ENCODE measurements at regions not wholly inside any gene's neighbourhood (a gene's known extent, or its start where the extent isn't known, plus 50 kb on each side); places are given as distances from the start of the nearest gene placed in this dataset.

GRCh38 chr3:118809696-118810498, 224.7 kb downstream of the IGSF11 start:
- no peaks in the 10 kb centered on the region for H3K4me1 ChIP-seq (ENCODE audit: low read depth)
- TF ChIP-seq CTCF (IDR thresholded peaks at IDR 0.05) = no peak
- H3K4me3 ChIP-seq = no peak overlapping the region
- intact Hi-C loops (cut with DNase I, micrococcal nuclease) = no loop called here
- no peak for DNase-seq
- no peaks in the 10 kb centered on the region for H3K36me3 ChIP-seq (ENCODE audit: low read depth)
- no peak for ATAC-seq
- no peaks in the 10 kb centered on the region for H3K9me3 ChIP-seq

- TF ChIP-seq CTCF (IDR thresholded peaks at IDR 0.05) = no peak
- no peak for ATAC-seq
- H3K4me1 ChIP-seq (ENCODE audit: low read depth) = no peaks in the 10 kb centered on the region
- DNase-seq = no peak
- intact Hi-C loops (cut with DNase I, micrococcal nuclease) = no loop called here
- no peak overlapping the region for H3K4me3 ChIP-seq
- no peaks in the 10 kb centered on the region for H3K9me3 ChIP-seq
- no peaks in the 10 kb centered on the region for H3K36me3 ChIP-seq (ENCODE audit: low read depth)
These were observed 224.1 kb downstream of the IGSF11 start for GRCh38 chr3:118810499-118811035.

GRCh38 chr3:118811236-118811732, 223.4 kb downstream of the IGSF11 start:
- DNase-seq = no peak
- no peaks in the 10 kb centered on the region for H3K36me3 ChIP-seq (ENCODE audit: low read depth)
- H3K9me3 ChIP-seq = no peaks in the 10 kb centered on the region
- H3K4me1 ChIP-seq (ENCODE audit: low read depth) = no peaks in the 10 kb centered on the region
- no peak for TF ChIP-seq CTCF (IDR thresholded peaks at IDR 0.05)
- intact Hi-C loops (cut with DNase I, micrococcal nuclease) = no loop called here
- ATAC-seq = no peak
- no peak overlapping the region for H3K4me3 ChIP-seq

GRCh38 chr3:118813472-118813871, 221.2 kb downstream of the IGSF11 start:
- no peaks in the 10 kb centered on the region for H3K4me1 ChIP-seq (ENCODE audit: low read depth)
- intact Hi-C loops (cut with DNase I, micrococcal nuclease) = no loop called here
- H3K36me3 ChIP-seq (ENCODE audit: low read depth) = no peaks in the 10 kb centered on the region
- DNase-seq (no peak), ATAC-seq (no peak)
- H3K4me3 ChIP-seq = no peak overlapping the region
- no peaks in the 10 kb centered on the region for H3K9me3 ChIP-seq
- no peak for TF ChIP-seq CTCF (IDR thresholded peaks at IDR 0.05)

GRCh38 chr3:118817748-118818165, 216.9 kb downstream of the IGSF11 start:
- H3K4me3 ChIP-seq = no peak overlapping the region
- ATAC-seq (peak; percentile 65), DNase-seq (peak in 1 of 3 donors; percentile 56)
- H3K36me3 ChIP-seq (ENCODE audit: low read depth) = no peaks in the 10 kb centered on the region
- no peaks in the 10 kb centered on the region for H3K9me3 ChIP-seq
- H3K4me1 ChIP-seq (ENCODE audit: low read depth) = no peaks in the 10 kb centered on the region
- intact Hi-C loops (cut with DNase I, micrococcal nuclease) = no loop called here
- peak; percentile 46 for TF ChIP-seq CTCF (IDR thresholded peaks at IDR 0.05)
